Endothelial cell of umbilical vein (primary cell): ENCODE measurements at regions not wholly inside any gene's neighbourhood (a gene's known extent, or its start where the extent isn't known, plus 50 kb on each side); places are given as distances from the start of the nearest gene placed in this dataset.

ENCODE experiments used
- BruUV-seq: library from RNA; stranded (reverse); fragments of 400-500 nt; replicated peaks from 2 replicates; lab custom pipeline; 2021; lab: Mats Ljungman, UMichigan
- CTCF ChIA-PET: fragments of 300-600, 350-600 bp; sonication (Branson Sonifier 250); formaldehyde crosslinking; loops from one replicate; lab custom pipeline; 2021; ENCODE audit warnings: antibody characterized with exemption, inconsistent platforms; lab: Charles Lee
- POLR2A ChIA-PET: fragments of 300-600, 350-600 bp; sonication (Branson Sonifier 250); formaldehyde crosslinking; loops from one replicate; lab custom pipeline; 2021; ENCODE audit warnings: antibody characterized with exemption, inconsistent platforms; lab: Charles Lee
- DNase-seq: peaks from one replicate; pipeline ENCODE4 v3.0.0-alpha.2; 2011; ENCODE audit warnings: low read depth, low spot score
- FAIRE-seq: peaks from 2 replicates; lab custom pipeline; 2011; peaks lifted over from hg19 to GRCh38; lab: Jason Lieb, UNC
- H2AFZ ChIP-seq: 2 replicates; pipeline ENCODE4 v1.6.0; 2012; ENCODE audit warnings: low read depth, low read length, control low read depth, inconsistent platforms
- H3K27ac ChIP-seq: 2 replicates; pipeline ENCODE4 v1.5.1; 2011; ENCODE audit warnings: low read depth, mild to moderate bottlenecking, control low read depth, low read length, moderate library complexity; ENCODE audit not compliant: insufficient read depth
- H3K27me3 ChIP-seq, 2 experiments: 2 replicates each; pipeline versions ENCODE4 v1.6.0 to v1.6.1; 2011; ENCODE audit warnings: low read length in 2 of 2, mixed read lengths in 1 of 2; ENCODE audit not compliant: control insufficient read depth in 2 of 2, insufficient read depth in 2 of 2
- H3K36me3 ChIP-seq, 2 experiments: 2 replicates in 1 of 2; 3 replicates in 1 of 2; pipeline ENCODE4 v1.5.1; 2011; ENCODE audit warnings: low read length in 2 of 2, mild to moderate bottlenecking in 1 of 2, moderate library complexity in 1 of 2; ENCODE audit not compliant: control insufficient read depth in 2 of 2, insufficient read depth in 2 of 2; ENCODE audit errors: extremely low read depth in 1 of 2
- H3K4me1 ChIP-seq: 3 replicates; pipeline ENCODE4 v1.5.1; 2011; ENCODE audit warnings: mild to moderate bottlenecking, low read length; ENCODE audit not compliant: control insufficient read depth, insufficient read depth; ENCODE audit errors: extremely low read depth
- H3K4me2 ChIP-seq: 2 replicates; pipeline ENCODE4 v1.6.1; 2011; ENCODE audit warnings: low read length, control low read depth, mixed read lengths; ENCODE audit not compliant: insufficient read depth
- H3K4me3 ChIP-seq, 3 experiments: fragments of 200-600 bp in 1 of 3; sonication (generic), shearing (Covaris generic) in 1 of 3; replicated peaks in 1 of 3; 2 replicates each; pipeline ENCODE4 v1.5.1; 2011 to 2016; ENCODE audit warnings: control low read depth in 3 of 3, low read length in 3 of 3, mild to moderate bottlenecking in 2 of 3, inconsistent platforms in 1 of 3, low read depth in 1 of 3, moderate library complexity in 1 of 3; ENCODE audit not compliant: insufficient read depth in 1 of 3
- H3K79me2 ChIP-seq: 2 replicates; pipeline ENCODE4 v1.6.0; 2012; ENCODE audit warnings: low read length, inconsistent platforms; ENCODE audit not compliant: control insufficient read depth, insufficient read depth
- H3K9ac ChIP-seq: replicated peaks from 2 replicates; pipeline ENCODE3; 2011; ENCODE audit warnings: low read length, control low read depth; ENCODE audit not compliant: insufficient read depth; ENCODE audit errors: extremely low read depth
- H3K9me1 ChIP-seq: replicated peaks from 3 replicates; pipeline ENCODE4 v1.6.0; 2011; ENCODE audit warnings: mild to moderate bottlenecking, low read length; ENCODE audit not compliant: control insufficient read depth, insufficient read depth; ENCODE audit errors: extremely low read depth
- H3K9me3 ChIP-seq: replicated peaks from 2 replicates; pipeline ENCODE4 v1.5.1; 2012; ENCODE audit warnings: low read length, inconsistent platforms; ENCODE audit not compliant: control insufficient read depth, insufficient read depth
- H4K20me1 ChIP-seq: replicated peaks from 2 replicates; pipeline ENCODE3; 2011; ENCODE audit warnings: mild to moderate bottlenecking, low read length; ENCODE audit not compliant: control insufficient read depth, insufficient read depth; ENCODE audit errors: extremely low read depth
- CTCF ChIP-seq, 2 donors: IDR thresholded peaks; 1 replicate in 1 of 2; 2 replicates in 1 of 2; pipeline ENCODE4 v1.5.1; 2011; ENCODE audit warnings: low read length in 2 of 2, mild to moderate bottlenecking in 2 of 2, moderate library complexity in 2 of 2, control low read depth in 1 of 2, inconsistent platforms in 1 of 2, low read depth in 1 of 2; ENCODE audit not compliant: insufficient read depth in 1 of 2; ENCODE audit errors: extremely low read depth in 1 of 2
- EZH2 ChIP-seq: IDR thresholded peaks from 2 replicates; pipeline ENCODE4 v1.6.1; 2012; ENCODE audit warnings: borderline replicate concordance, low read depth, mild to moderate bottlenecking, moderate library complexity, low read length, inconsistent platforms; ENCODE audit not compliant: severe bottlenecking
- FOS ChIP-seq: IDR thresholded peaks from 2 replicates; pipeline ENCODE4 v1.6.1; 2011; ENCODE audit warnings: mild to moderate bottlenecking, low read length, moderate library complexity, borderline replicate concordance; ENCODE audit not compliant: insufficient read depth
- GATA2 ChIP-seq: IDR thresholded peaks from 2 replicates; pipeline ENCODE4 v1.7.0; 2011; ENCODE audit warnings: low read depth, mild to moderate bottlenecking, moderate library complexity, mixed read lengths, low read length; ENCODE audit not compliant: insufficient read length, insufficient read depth
- JUN ChIP-seq: IDR thresholded peaks from 2 replicates; pipeline ENCODE4 v1.6.1; 2011; ENCODE audit warnings: borderline replicate concordance, low read depth; ENCODE audit not compliant: insufficient read length, insufficient read depth
- MAX ChIP-seq: IDR thresholded peaks from 2 replicates; pipeline ENCODE4 v1.6.1; 2011; ENCODE audit not compliant: insufficient read depth, insufficient read length
- MYC ChIP-seq: IDR thresholded peaks from one replicate; pipeline ENCODE4 v1.6.1; 2011; ENCODE audit warnings: mild to moderate bottlenecking, low read depth, low read length
- POLR2A ChIP-seq: IDR thresholded peaks from 2 replicates; pipeline ENCODE4 v1.6.1; 2012; ENCODE audit warnings: low read depth, mild to moderate bottlenecking, control low read depth, low read length
- POLR2AphosphoS5 ChIP-seq: IDR thresholded peaks from 2 replicates; pipeline ENCODE4 v1.6.1; 2012; ENCODE audit warnings: low read depth, mild to moderate bottlenecking, control low read depth, low read length, moderate library complexity; ENCODE audit not compliant: insufficient read depth
- dilution Hi-C: fragments of 300-500 bp; cut with MboI; formaldehyde crosslinking; loops from one replicate; pipeline ENCODE4 v1.15.0; 2019; ENCODE audit warnings: low sequenced_read_pairs; ENCODE audit not compliant: extremely low pct_ligation_motif_present
- intact Hi-C: fragments of 100-400 bp; cut with micrococcal nuclease; formaldehyde crosslinking; loops from one replicate; pipeline ENCODE4 v1.10.0; 2022

- no peak overlapping the region for H3K4me2 ChIP-seq
- CTCF ChIA-PET, result no interaction called here
- no peaks in the 10 kb centered on the region for H3K36me3 ChIP-seq
- no TSS peak for BruUV-seq
- no peak overlapping the region for H3K4me3 ChIP-seq
- FAIRE-seq, result no peak
- H3K9ac ChIP-seq, result no peak overlapping the region
- no peaks in the 10 kb centered on the region for H3K79me2 ChIP-seq
- H3K27me3 ChIP-seq, result no peaks in the 10 kb centered on the region
- no peak overlapping the region for H3K27ac ChIP-seq
- DNase-seq, result no peak
- H3K9me3 ChIP-seq, result no peaks in the 10 kb centered on the region
- dilution Hi-C loops, result no loop called here
- H3K9me1 ChIP-seq, result no peaks in the 10 kb centered on the region
- H2AFZ ChIP-seq, result no peak overlapping the region
- H4K20me1 ChIP-seq, result no peaks in the 10 kb centered on the region
- intact Hi-C loops, result no loop called here
- POLR2A ChIA-PET, result no interaction called here
- H3K4me1 ChIP-seq, result no peaks in the 10 kb centered on the region
- TF ChIP-seq MYC, result no peak
- no peak for TF ChIP-seq EZH2
- TF ChIP-seq GATA2, result no peak
- no peak for TF ChIP-seq POLR2A
- no peak for TF ChIP-seq FOS
- no peak for TF ChIP-seq MAX
- no peak for TF ChIP-seq JUN
- no peak for TF ChIP-seq CTCF (IDR thresholded peaks at IDR 0.05; ENCODE audit: extremely low read depth in 1 of 2, insufficient read depth in 1 of 2, low read depth in 1 of 2, low read length in 2 of 2)
- TF ChIP-seq POLR2AphosphoS5, result no peak
Observed at GRCh38 chrX:42602566-42602965, 175.4 kb downstream of the PPP1R2C start.
